OCI-LY7 (cell line): ENCODE measurements at regions not wholly inside any gene's neighbourhood (a gene's known extent, or its start where the extent isn't known, plus 50 kb on each side); places are given as distances from the start of the nearest gene placed in this dataset.

Experiments
- BruUV-seq: library from RNA; stranded (reverse); fragments of 400-500 nt; replicated peaks from 2 replicates; lab custom pipeline; 2021; lab: Mats Ljungman, UMichigan
- CTCF ChIA-PET: fragments of 300-600 bp; sonication (Branson Sonifier 250); formaldehyde crosslinking; loops from one replicate; lab custom pipeline; 2022; ENCODE audit warnings: antibody characterized with exemption; ENCODE audit not compliant: unreplicated experiment; lab: Charles Lee
- POLR2A ChIA-PET: fragments of 300-600 bp; sonication (Branson Sonifier 250); formaldehyde crosslinking; loops from one replicate; lab custom pipeline; 2022; ENCODE audit warnings: antibody characterized with exemption; lab: Charles Lee
- DNase-seq: peaks from one replicate; pipeline ENCODE4 v3.0.0-alpha.2; 2015; ENCODE audit warnings: low spot score
- H2AFZ ChIP-seq: fragments of 200-600 bp; sonication (generic), shearing (Covaris generic); 2 replicates; pipeline ENCODE4 v1.6.1; 2014; ENCODE audit warnings: mild to moderate bottlenecking, antibody characterized with exemption, low read length, moderate library complexity
- H3K27ac ChIP-seq: fragments of 200-600 bp; sonication (generic); 2 replicates; pipeline ENCODE4 v1.5.1; 2014; ENCODE audit warnings: mixed run types, low read depth, mild to moderate bottlenecking, moderate library complexity, low read length, inconsistent platforms; ENCODE audit not compliant: poor library complexity, severe bottlenecking
- H3K36me3 ChIP-seq: fragments of 200-600 bp; sonication (generic); 2 replicates; pipeline ENCODE4 v1.6.1; 2014; ENCODE audit warnings: mild to moderate bottlenecking, antibody characterized with exemption, low read length, moderate library complexity, mixed read lengths; ENCODE audit not compliant: insufficient read depth
- H3K4me1 ChIP-seq: fragments of 200-600 bp; sonication (generic); 2 replicates; pipeline ENCODE4 v1.5.1; 2014; ENCODE audit warnings: mild to moderate bottlenecking, low read length; ENCODE audit not compliant: insufficient read depth, poor library complexity, severe bottlenecking
- H3K4me2 ChIP-seq: fragments of 200-600 bp; sonication (generic); 2 replicates; pipeline ENCODE4 v1.6.1; 2014; ENCODE audit warnings: mild to moderate bottlenecking, low read length
- H3K4me3 ChIP-seq: fragments of 200-600 bp; sonication (generic); 2 replicates; pipeline ENCODE4 v1.5.1; 2014; ENCODE audit warnings: mild to moderate bottlenecking, low read depth, low read length; ENCODE audit not compliant: poor library complexity, severe bottlenecking
- H3K79me2 ChIP-seq: fragments of 200-600 bp; sonication (generic); 2 replicates; pipeline ENCODE4 v1.6.1; 2016; ENCODE audit warnings: low read depth, mild to moderate bottlenecking, low read length, moderate library complexity, mixed read lengths; ENCODE audit not compliant: insufficient read depth
- H3K9me2 ChIP-seq: fragments of 200-600 bp; sonication (generic); 2 replicates; pipeline ENCODE4 v1.6.1; 2016; ENCODE audit warnings: mild to moderate bottlenecking, low read length, mixed read lengths; ENCODE audit not compliant: insufficient read depth
- H3K9me3 ChIP-seq: fragments of 200-600 bp; sonication (generic); 2 replicates; pipeline ENCODE4 v1.6.1; 2014; ENCODE audit warnings: mild to moderate bottlenecking, mixed run types, low read length, mixed read lengths
- H4K20me1 ChIP-seq: fragments of 200-600 bp; sonication (generic); 2 replicates; pipeline ENCODE4 v1.6.1; 2014; ENCODE audit warnings: mild to moderate bottlenecking, antibody characterized with exemption, low read length, moderate library complexity, mixed read lengths; ENCODE audit not compliant: insufficient read depth
- EZH2phosphoT487 ChIP-seq: fragments of 200-600 bp; sonication (generic); IDR thresholded peaks from 2 replicates; pipeline ENCODE4 v1.6.1; 2018; ENCODE audit warnings: low read depth, borderline replicate concordance, mild to moderate bottlenecking, mixed run types, antibody characterized with exemption, low read length, moderate library complexity, mixed read lengths
- intact Hi-C: fragments of 100-400 bp; cut with micrococcal nuclease; formaldehyde crosslinking; loops from one replicate; pipeline ENCODE4 v1.10.0; 2022; ENCODE audit not compliant: unreplicated experiment
- TF ChIP-seq, protein P1 (sequence below): fragments of 200-600 bp; sonication (generic); conservative IDR thresholded peaks from 2 replicates; pipeline ENCODE4 v1.5.1; 2014; ENCODE audit warnings: mild to moderate bottlenecking, antibody characterized with exemption, low read length, moderate library complexity, mixed read lengths

DNA sequence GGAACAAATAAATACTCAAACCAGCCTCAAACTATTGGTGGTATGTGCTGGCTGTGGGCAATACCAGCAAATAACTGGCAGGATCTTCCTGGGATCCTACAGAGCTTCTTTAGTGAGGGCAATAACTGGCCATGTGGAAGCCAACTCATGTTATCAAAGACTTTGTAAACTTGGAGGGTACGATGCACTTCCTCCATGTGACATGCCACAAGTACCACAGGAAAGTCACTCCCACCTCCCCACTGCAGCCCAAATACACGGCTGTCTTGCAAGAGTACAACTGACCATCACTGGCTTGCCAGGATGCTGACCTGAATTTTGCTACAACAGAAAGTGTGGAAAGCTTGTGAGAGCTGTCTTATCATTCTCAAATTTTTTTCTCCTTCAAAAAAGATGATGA, 93.3 kb upstream of the MAML3 start:
- Histone ChIP-seq H2AFZ (no peak overlapping the region), H3K27ac (no peak overlapping the region), H3K4me1 (peaks cover 27% of the 10 kb centered on the region), H3K9me2 (no peaks in the 10 kb centered on the region), H3K4me3 (no peak overlapping the region), H3K9me3 (no peaks in the 10 kb centered on the region), H3K36me3 (no peaks in the 10 kb centered on the region), H3K79me2 (no peaks in the 10 kb centered on the region), H3K4me2 (no peak overlapping the region), H4K20me1 (no peaks in the 10 kb centered on the region)
- POLR2A ChIA-PET: interaction anchor here (1.5 kb wide), 1 partner anchor 8 kb away, joined by 4 read pairs; no protein-coding TSS in a partner anchor
- DNase-seq: no peak
- CTCF ChIA-PET: no interaction called here
- BruUV-seq: no TSS peak
- no peak for TF ChIP-seq EZH2phosphoT487
- TF ChIP-seq, protein P1, sequence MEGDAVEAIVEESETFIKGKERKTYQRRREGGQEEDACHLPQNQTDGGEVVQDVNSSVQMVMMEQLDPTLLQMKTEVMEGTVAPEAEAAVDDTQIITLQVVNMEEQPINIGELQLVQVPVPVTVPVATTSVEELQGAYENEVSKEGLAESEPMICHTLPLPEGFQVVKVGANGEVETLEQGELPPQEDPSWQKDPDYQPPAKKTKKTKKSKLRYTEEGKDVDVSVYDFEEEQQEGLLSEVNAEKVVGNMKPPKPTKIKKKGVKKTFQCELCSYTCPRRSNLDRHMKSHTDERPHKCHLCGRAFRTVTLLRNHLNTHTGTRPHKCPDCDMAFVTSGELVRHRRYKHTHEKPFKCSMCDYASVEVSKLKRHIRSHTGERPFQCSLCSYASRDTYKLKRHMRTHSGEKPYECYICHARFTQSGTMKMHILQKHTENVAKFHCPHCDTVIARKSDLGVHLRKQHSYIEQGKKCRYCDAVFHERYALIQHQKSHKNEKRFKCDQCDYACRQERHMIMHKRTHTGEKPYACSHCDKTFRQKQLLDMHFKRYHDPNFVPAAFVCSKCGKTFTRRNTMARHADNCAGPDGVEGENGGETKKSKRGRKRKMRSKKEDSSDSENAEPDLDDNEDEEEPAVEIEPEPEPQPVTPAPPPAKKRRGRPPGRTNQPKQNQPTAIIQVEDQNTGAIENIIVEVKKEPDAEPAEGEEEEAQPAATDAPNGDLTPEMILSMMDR: no peak
- intact Hi-C loops: no loop called here

DNA sequence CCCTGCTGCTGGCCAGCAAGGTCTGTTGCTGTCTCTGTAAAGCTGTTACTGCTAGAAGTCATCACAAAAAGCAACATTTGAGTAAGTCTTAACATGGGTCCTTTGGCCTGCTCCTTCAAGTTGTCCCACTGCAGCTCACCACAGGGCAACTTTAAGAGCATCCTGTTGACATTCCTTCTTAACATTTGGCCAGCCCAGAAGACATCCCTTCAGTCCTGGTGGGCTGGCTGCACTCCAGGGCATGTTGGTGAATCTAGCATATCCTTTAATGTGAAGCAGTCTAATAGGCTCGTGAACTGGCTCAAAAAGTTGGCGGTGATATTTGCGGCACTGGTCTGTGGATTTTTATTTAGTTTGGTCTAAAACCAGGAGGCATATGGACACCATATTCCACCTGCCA, 92.2 kb upstream of the MAML3 start:
- DNase-seq: no peak

DNA sequence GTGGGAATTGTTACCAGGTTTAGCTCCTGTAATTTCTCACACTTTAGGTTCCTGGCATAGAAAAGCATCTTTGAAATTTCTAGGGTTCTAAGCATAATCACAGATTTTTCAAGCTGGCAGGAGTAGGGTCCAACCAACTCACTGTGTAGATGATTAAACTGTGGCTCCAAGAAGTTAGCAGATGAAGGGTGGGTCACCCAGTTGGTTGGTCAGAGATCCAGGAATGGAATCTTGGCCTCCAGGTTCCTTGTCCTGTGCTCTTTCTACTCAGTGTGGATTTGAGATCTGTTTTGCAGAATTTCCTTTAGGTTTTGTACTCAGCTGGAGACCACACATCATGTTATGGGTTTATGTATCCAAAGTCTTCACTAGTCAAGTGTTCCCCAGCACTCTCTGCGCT, 90.3 kb upstream of the MAML3 start:
- Histone ChIP-seq H3K9me3 (no peaks in the 10 kb centered on the region), H3K79me2 (no peaks in the 10 kb centered on the region), H4K20me1 (no peaks in the 10 kb centered on the region), H2AFZ (peak overlapping the region; percentile 97; the same call in 1 of the 2 replicates), H3K9me2 (no peaks in the 10 kb centered on the region), H3K27ac (no peak overlapping the region), H3K4me2 (no peak overlapping the region), H3K36me3 (no peaks in the 10 kb centered on the region), H3K4me3 (no peak overlapping the region), H3K4me1 (peaks cover 29% of the 10 kb centered on the region)
- TF ChIP-seq, protein P1: no peak
- no peak for TF ChIP-seq EZH2phosphoT487
- intact Hi-C loops: no loop called here
- no peak for DNase-seq
- ChIA-PET CTCF (no interaction called here), POLR2A (interaction anchor here (0.9 to 1.4 kb wide), 3 partner anchors 9 to 83 kb away, joined by 3 to 4 read pairs (median 3); no protein-coding TSS in a partner anchor)
- no TSS peak for BruUV-seq

More for the DNA sequence above, 92.2 kb upstream of the MAML3 start:
- H3K36me3 ChIP-seq: no peaks in the 10 kb centered on the region
- ChIA-PET POLR2A (interaction anchor here (0.6 to 1.0 kb wide), 2 partner anchors 12 to 27 kb away, joined by 3 read pairs; no protein-coding TSS in a partner anchor), CTCF (no interaction called here)
- peaks cover 29% of the 10 kb centered on the region for H3K4me1 ChIP-seq
- H3K27ac ChIP-seq: no peak overlapping the region
- no peaks in the 10 kb centered on the region for H4K20me1 ChIP-seq
- intact Hi-C loops: no loop called here
- H2AFZ ChIP-seq: no peak overlapping the region
- H3K9me2 ChIP-seq: no peaks in the 10 kb centered on the region
- H3K4me3 ChIP-seq: no peak overlapping the region
- no peak overlapping the region for H3K4me2 ChIP-seq
- TF ChIP-seq EZH2phosphoT487: no peak
- TF ChIP-seq, protein P1: no peak
- no TSS peak for BruUV-seq
- H3K9me3 ChIP-seq: no peaks in the 10 kb centered on the region
- H3K79me2 ChIP-seq: no peaks in the 10 kb centered on the region
